ENCODE measurements at regions not wholly inside any gene's neighbourhood (a gene's known extent, or its start where the extent isn't known, plus 50 kb on each side); places are given as distances from the start of the nearest gene placed in this dataset.

- TF ChIP-seq CTCF (IDR thresholded peaks at IDR 0.05; ENCODE audit: low read length): no peak
- no peak for TF ChIP-seq EZH2 (optimal IDR thresholded peaks at IDR 0.05; ENCODE audit: low read depth, low read length)
- TF ChIP-seq EZH2phosphoT487 (IDR thresholded peaks at IDR 0.05; ENCODE audit: low read length): no peak
Measured at GRCh38 chr1:36612881-36613280, 130.2 kb upstream of the CSF3R start.
